IMR-90 (cell line): ENCODE measurements at regions not wholly inside any gene's neighbourhood (a gene's known extent, or its start where the extent isn't known, plus 50 kb on each side); places are given as distances from the start of the nearest gene placed in this dataset.

Experiments
- ATAC-seq: fragments of 200-7000 bp; cut with Tn5 transposase; 2 replicates; pipeline ENCODE4 v1.9.1; 2020; ENCODE audit warnings: low read depth, mild to moderate bottlenecking, moderate library complexity
- BruUV-seq: library from RNA; stranded (reverse); fragments of 400-500 nt; replicated peaks from 2 replicates; lab custom pipeline; 2021; lab: Mats Ljungman, UMichigan
- CTCF ChIA-PET: fragments of 300-600 bp; formaldehyde crosslinking; extraction: SDS; loops from one replicate; lab custom pipeline; 2021; ENCODE audit warnings: antibody characterized with exemption; lab: Yijun Ruan, JAX
- POLR2A ChIA-PET: fragments of 300-600 bp; sonication (Branson Sonifier 250); formaldehyde crosslinking; loops from one replicate; lab custom pipeline; 2022; ENCODE audit warnings: antibody characterized with exemption; ENCODE audit not compliant: unreplicated experiment; lab: Charles Lee
- DNase-seq: peaks from one replicate; pipeline ENCODE4 v3.0.0; 2013
- H2AFZ ChIP-seq: replicated peaks from 2 replicates; pipeline ENCODE3; 2013; ENCODE audit warnings: low read length, mild to moderate bottlenecking; ENCODE audit not compliant: poor library complexity
- H2AK5ac ChIP-seq: 2 replicates; pipeline ENCODE4 v1.6.1; 2013; ENCODE audit warnings: low read depth, low read length, inconsistent platforms
- H2AK9ac ChIP-seq: replicated peaks from 2 replicates; pipeline ENCODE3; 2013; ENCODE audit warnings: mild to moderate bottlenecking, low read depth, low read length, moderate library complexity; ENCODE audit not compliant: poor library complexity
- H2BK120ac ChIP-seq: 2 replicates; pipeline ENCODE4 v1.6.1; 2013; ENCODE audit warnings: low read depth, low read length, inconsistent platforms
- H2BK15ac ChIP-seq: 3 replicates; pipeline ENCODE4 v1.6.1; 2013; ENCODE audit warnings: low read depth, low read length, inconsistent platforms
- H2BK20ac ChIP-seq: 2 replicates; pipeline ENCODE4 v1.6.1; 2013; ENCODE audit warnings: low read depth, mild to moderate bottlenecking, inconsistent platforms, low read length, moderate library complexity
- H2BK5ac ChIP-seq: 2 replicates; pipeline ENCODE4 v1.6.1; 2013; ENCODE audit warnings: mild to moderate bottlenecking, low read depth, low read length, inconsistent platforms; ENCODE audit not compliant: poor library complexity, severe bottlenecking
- H3K14ac ChIP-seq: replicated peaks from 2 replicates; pipeline ENCODE4 v1.6.1; 2013; ENCODE audit warnings: low read depth, low read length, inconsistent platforms
- H3K18ac ChIP-seq: 2 replicates; pipeline ENCODE4 v1.6.1; 2013; ENCODE audit warnings: low read depth, low read length, control low read depth
- H3K23ac ChIP-seq: 2 replicates; pipeline ENCODE4 v1.6.1; 2013; ENCODE audit warnings: low read depth, low read length, inconsistent platforms
- H3K27ac ChIP-seq: 2 replicates; pipeline ENCODE4 v1.5.1; 2013; ENCODE audit warnings: mild to moderate bottlenecking, control low read depth, low read length; ENCODE audit not compliant: insufficient read depth
- H3K27me3 ChIP-seq: 2 replicates; pipeline ENCODE4 v1.6.1; 2013; ENCODE audit warnings: low read length; ENCODE audit not compliant: control insufficient read depth, insufficient read depth
- H3K36me3 ChIP-seq: 2 replicates; pipeline ENCODE4 v1.6.1; 2013; ENCODE audit warnings: low read length, mixed read lengths; ENCODE audit not compliant: control insufficient read depth, insufficient read depth
- H3K4ac ChIP-seq: 2 replicates; pipeline ENCODE4 v1.6.1; 2013; ENCODE audit warnings: low read depth, low read length, inconsistent platforms
- H3K4me1 ChIP-seq: 2 replicates; pipeline ENCODE4 v1.6.1; 2013; ENCODE audit warnings: low read length, mixed read lengths; ENCODE audit not compliant: control insufficient read depth, insufficient read depth
- H3K4me2 ChIP-seq: 2 replicates; pipeline ENCODE4 v1.6.1; 2013; ENCODE audit warnings: low read depth, mild to moderate bottlenecking, control low read depth, low read length, moderate library complexity
- H3K4me3 ChIP-seq: 2 replicates; pipeline ENCODE4 v1.5.1; 2013; ENCODE audit warnings: low read depth, mild to moderate bottlenecking, control low read depth, low read length, moderate library complexity; ENCODE audit not compliant: insufficient read depth
- H3K56ac ChIP-seq: 2 replicates; pipeline ENCODE4 v1.6.1; 2013; ENCODE audit warnings: low read length, inconsistent platforms; ENCODE audit not compliant: insufficient read depth; ENCODE audit errors: extremely low read depth
- H3K79me1 ChIP-seq, 2 experiments: 2 replicates each; pipeline ENCODE4 v1.6.1; 2013; ENCODE audit warnings: low read length in 2 of 2, inconsistent platforms in 1 of 2, low read depth in 1 of 2
- H3K9ac ChIP-seq: 2 replicates; pipeline ENCODE4 v1.6.1; 2013; ENCODE audit warnings: low read depth, low read length, control low read depth
- H3K9me1 ChIP-seq: 2 replicates; pipeline ENCODE4 v1.6.1; 2013; ENCODE audit warnings: low read length, inconsistent platforms; ENCODE audit not compliant: insufficient read depth
- H3K9me3 ChIP-seq: 2 replicates; pipeline ENCODE4 v1.6.1; 2013; ENCODE audit warnings: low read length; ENCODE audit not compliant: control insufficient read depth, insufficient read depth
- H4K20me1 ChIP-seq: 2 replicates; pipeline ENCODE4 v1.6.1; 2013; ENCODE audit warnings: low read length, inconsistent platforms; ENCODE audit not compliant: insufficient read depth
- H4K5ac ChIP-seq: 2 replicates; pipeline ENCODE4 v1.6.1; 2013; ENCODE audit warnings: mild to moderate bottlenecking, low read depth, low read length, control low read depth
- H4K8ac ChIP-seq, 2 experiments: 2 replicates each; pipeline ENCODE4 v1.6.1; 2013; ENCODE audit warnings: low read depth in 2 of 2, low read length in 2 of 2, control low read depth in 1 of 2, inconsistent platforms in 1 of 2
- H4K91ac ChIP-seq: 2 replicates; pipeline ENCODE4 v1.6.1; 2013; ENCODE audit warnings: low read depth, low read length, inconsistent platforms; ENCODE audit not compliant: insufficient read depth
- FOS ChIP-seq: fragments of 150-350 bp; IDR thresholded peaks from 2 replicates; pipeline ENCODE4 v1.6.1; 2016; ENCODE audit warnings: low read depth, low read length
- NFE2L2 ChIP-seq: fragments of 150-350 bp; IDR thresholded peaks from 2 replicates; pipeline ENCODE4 v1.6.1; 2016; ENCODE audit warnings: low read depth, mild to moderate bottlenecking, low read length
- POLR2A ChIP-seq: IDR thresholded peaks from 2 replicates; pipeline ENCODE4 v1.6.1; 2012; ENCODE audit warnings: mild to moderate bottlenecking, low read depth, low read length
- WGBS, 2 experiments: methylation state at CpG; one replicate each; pipeline versions ENCODE4 v1.1.5 to v1.1.7; 2013; ENCODE audit warnings: missing lambda C conversion rate in 2 of 2; ENCODE audit not compliant: insufficient read length in 1 of 2; ENCODE audit errors: extremely low coverage in 2 of 2; 5-methylcytosine and 5-hydroxymethylcytosine counted together
- dilution Hi-C: fragments of 300-500 bp; cut with HindIII; formaldehyde crosslinking; loops from one replicate; pipeline ENCODE4 v1.14.3; 2018; ENCODE audit warnings: low sequenced_read_pairs; ENCODE audit not compliant: unreplicated experiment
- in situ Hi-C: fragments of 300-500 bp; cut with MboI; formaldehyde crosslinking; loops from 3 replicates; pipeline ENCODE4 v1.14.3; 2019; ENCODE audit warnings: low sequenced_read_pairs, inconsistent platforms, mixed read lengths
- intact Hi-C: fragments of 100-400 bp; cut with micrococcal nuclease; formaldehyde crosslinking; loops from 2 replicates; pipeline ENCODE4 v1.10.0; 2022

- TF ChIP-seq FOS = no peak
- TF ChIP-seq POLR2A = no peak
- no peak for TF ChIP-seq NFE2L2
Observed at GRCh38 chr12:113642216-113642615, 170.5 kb upstream of the LHX5 start.

More at GRCh38 chr12:113642216-113642615, 170.5 kb upstream of the LHX5 start:
- Histone ChIP-seq H3K9me1 (no peaks in the 10 kb centered on the region), H2BK20ac (no peak overlapping the region), H3K18ac (no peak overlapping the region), H3K56ac (no peak overlapping the region), H3K79me1 (no peaks in the 10 kb centered on the region), H2BK5ac (no peak overlapping the region), H3K9ac (no peak overlapping the region), H2BK15ac (no peak overlapping the region), H2AK5ac (no peak overlapping the region), H2AK9ac (no peak overlapping the region), H4K20me1 (no peaks in the 10 kb centered on the region), H4K8ac (no peak overlapping the region), H3K23ac (no peak overlapping the region), H4K5ac (no peak overlapping the region), H3K27me3 (peaks cover 18% of the 10 kb centered on the region), H3K9me3 (no peaks in the 10 kb centered on the region), H3K4ac (no peak overlapping the region), H3K36me3 (no peaks in the 10 kb centered on the region), H3K4me1 (no peaks in the 10 kb centered on the region), H2AFZ (no peak overlapping the region), H3K14ac (no peak overlapping the region), H4K91ac (no peak overlapping the region), H2BK120ac (no peak overlapping the region), H3K4me3 (no peak overlapping the region), H3K4me2 (no peak overlapping the region), H3K27ac (no peak overlapping the region)
- 66% methylated on average over 2 of the region's 3 CpGs; no CpG with 5 or more reads in 1 of the 2 experiments for WGBS, 2 experiments
- ChIA-PET CTCF (no interaction called here), POLR2A (no interaction called here)
- BruUV-seq = no TSS peak
- in situ Hi-C loops = no loop called here
- ATAC-seq (no peak), DNase-seq (no peak)
- dilution Hi-C loops = no loop called here
- intact Hi-C loops = no loop called here
